GM21529 (cell line): ENCODE measurements at regions not wholly inside any gene's neighbourhood (a gene's known extent, or its start where the extent isn't known, plus 50 kb on each side); places are given as distances from the start of the nearest gene placed in this dataset.
"Not testable (repeated sequence)": the region's sequence is repeated elsewhere in the genome, so short reads cannot be mapped to it uniquely, and the experiment has no call there.

Experiments used
- ATAC-seq: cut with Tn5 transposase; IDR thresholded peaks from one replicate; pipeline ENCODE4 v1.9.1; 2021; ENCODE audit not compliant: unreplicated experiment

GRCh38 chr1:34366875-34367624 lies 190.3 kb downstream of the C1orf94 start:
- no peak for ATAC-seq

- no peak for ATAC-seq
Observed at GRCh38 chr1:34367954-34368353, 191.2 kb downstream of the C1orf94 start.

- ATAC-seq = no peak
Observed at GRCh38 chr1:34369701-34370455, 193.2 kb downstream of the C1orf94 start.

GRCh38 chr1:34370748-34371147 lies 194.0 kb downstream of the C1orf94 start:
- ATAC-seq = no peak

- ATAC-seq = not testable (repeated sequence)
Observed at GRCh38 chr1:34371179-34371578, 194.5 kb downstream of the C1orf94 start.

GRCh38 chr1:34371829-34372532 lies 195.3 kb downstream of the C1orf94 start:
- no peak for ATAC-seq

- no peak for ATAC-seq
Observed at GRCh38 chr1:34372891-34373290, 196.2 kb downstream of the C1orf94 start.

- no peak for ATAC-seq
Observed at GRCh38 chr1:34373912-34374311, 197.2 kb downstream of the C1orf94 start.

- no peak for ATAC-seq
Observed at GRCh38 chr1:34376531-34376930, 199.8 kb downstream of the C1orf94 start.

GRCh38 chr1:34378968-34379856 lies 202.5 kb downstream of the C1orf94 start:
- no peak for ATAC-seq

- no peak for ATAC-seq
Observed at GRCh38 chr1:34379911-34380310, 203.2 kb downstream of the C1orf94 start.

- no peak for ATAC-seq
Observed at GRCh38 chr1:34380526-34381124, 203.9 kb downstream of the C1orf94 start.

GRCh38 chr1:34389974-34390373 lies 213.3 kb downstream of the C1orf94 start:
- ATAC-seq = no peak

- ATAC-seq = no peak
Observed at GRCh38 chr1:34396042-34396441, 219.3 kb downstream of the C1orf94 start.

GRCh38 chr1:34398241-34398915 lies 221.7 kb downstream of the C1orf94 start:
- ATAC-seq = no peak

- no peak for ATAC-seq
Observed at GRCh38 chr1:34398916-34399275, 222.2 kb downstream of the C1orf94 start.

- no peak for ATAC-seq
Observed at GRCh38 chr1:34400675-34401074, 224.0 kb downstream of the C1orf94 start.

GRCh38 chr1:34403156-34403555 lies 226.4 kb downstream of the C1orf94 start:
- ATAC-seq = no peak

GRCh38 chr1:34404804-34405203 lies 228.1 kb downstream of the C1orf94 start:
- ATAC-seq = no peak
